ENCODE measurements at regions not wholly inside any gene's neighbourhood (a gene's known extent, or its start where the extent isn't known, plus 50 kb on each side); places are given as distances from the start of the nearest gene placed in this dataset.

- H3K4me3 ChIP-seq (ENCODE audit: low read depth in 1 of 2, low read length in 2 of 2) = no peak overlapping the region
- H3K36me3 ChIP-seq (ENCODE audit: control insufficient read depth in 2 of 2, insufficient read depth in 2 of 2, low read length in 1 of 2) = no peaks in the 10 kb centered on the region
- no peaks in the 10 kb centered on the region for H3K4me1 ChIP-seq (ENCODE audit: control insufficient read depth in 2 of 2, insufficient read depth in 2 of 2, low read length in 1 of 2)
- WGBS, 2 donors = 77 to 85% methylated on average over 1 of the region's 1 CpG
- peak overlapping the region in 1 of 2 donors; percentile 29 for H3K27ac ChIP-seq (ENCODE audit: low read depth in 2 of 2, low read length in 1 of 2)
- no peaks in the 10 kb centered on the region for H3K27me3 ChIP-seq (ENCODE audit: control insufficient read depth in 1 of 2, insufficient read depth in 2 of 2, low read length in 2 of 2)
- H3K9me3 ChIP-seq (ENCODE audit: control insufficient read depth in 2 of 2, insufficient read depth in 1 of 2, low read depth in 1 of 2, low read length in 1 of 2) = no peaks in the 10 kb centered on the region
Observed at GRCh38 chr3:152969557-152970300, 134.8 kb downstream of the P2RY1 start.

DNA sequence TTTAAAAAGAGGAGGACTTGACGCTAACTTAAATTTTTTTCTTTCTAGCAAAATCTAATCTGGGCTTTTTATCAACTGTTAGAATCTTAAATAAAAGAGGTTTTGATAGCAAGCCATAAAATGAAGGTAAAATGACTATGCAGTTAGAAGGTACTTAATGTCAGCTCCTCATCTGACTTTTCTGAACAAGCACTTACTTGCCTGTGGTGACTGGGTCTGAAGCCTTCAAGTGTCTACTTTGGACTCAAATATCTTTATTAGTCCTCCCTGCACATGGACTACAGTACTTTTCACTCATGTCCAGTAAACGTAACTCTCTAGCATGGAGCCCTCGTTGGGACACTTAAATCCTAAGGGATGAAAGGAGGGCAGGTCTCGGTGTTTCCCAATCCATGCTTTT, 135.9 kb downstream of the P2RY1 start:
- Histone ChIP-seq H3K36me3 (ENCODE audit: control insufficient read depth in 2 of 2, insufficient read depth in 2 of 2, low read length in 1 of 2) (no peaks in the 10 kb centered on the region), H3K27ac (ENCODE audit: low read depth in 2 of 2, low read length in 1 of 2) (no peak overlapping the region), H3K4me1 (ENCODE audit: control insufficient read depth in 2 of 2, insufficient read depth in 2 of 2, low read length in 1 of 2) (no peaks in the 10 kb centered on the region), H3K27me3 (ENCODE audit: control insufficient read depth in 1 of 2, insufficient read depth in 2 of 2, low read length in 2 of 2) (no peaks in the 10 kb centered on the region), H3K9me3 (ENCODE audit: control insufficient read depth in 2 of 2, insufficient read depth in 1 of 2, low read depth in 1 of 2, low read length in 1 of 2) (no peaks in the 10 kb centered on the region), H3K4me3 (ENCODE audit: low read depth in 1 of 2, low read length in 2 of 2) (no peak overlapping the region)
- 85 to 88% methylated on average over 4 of the region's 4 CpGs for WGBS, 2 donors

- no peaks in the 10 kb centered on the region for H3K9me3 ChIP-seq (ENCODE audit: control insufficient read depth in 2 of 2, insufficient read depth in 1 of 2, low read depth in 1 of 2, low read length in 1 of 2)
- no peak overlapping the region for H3K27ac ChIP-seq (ENCODE audit: low read depth in 2 of 2, low read length in 1 of 2)
- no peaks in the 10 kb centered on the region for H3K36me3 ChIP-seq (ENCODE audit: control insufficient read depth in 2 of 2, insufficient read depth in 2 of 2, low read length in 1 of 2)
- no peak overlapping the region for H3K4me3 ChIP-seq (ENCODE audit: low read depth in 1 of 2, low read length in 2 of 2)
- WGBS, 2 donors = 89 to 91% methylated on average over 4 of the region's 4 CpGs
- no peaks in the 10 kb centered on the region for H3K27me3 ChIP-seq (ENCODE audit: control insufficient read depth in 1 of 2, insufficient read depth in 2 of 2, low read length in 2 of 2)
- no peaks in the 10 kb centered on the region for H3K4me1 ChIP-seq (ENCODE audit: control insufficient read depth in 2 of 2, insufficient read depth in 2 of 2, low read length in 1 of 2)
Observed at GRCh38 chr3:152971880-152972279, 136.9 kb downstream of the P2RY1 start.

- H3K27ac ChIP-seq (ENCODE audit: low read depth in 2 of 2, low read length in 1 of 2) = no peak overlapping the region
- no peaks in the 10 kb centered on the region for H3K9me3 ChIP-seq (ENCODE audit: control insufficient read depth in 2 of 2, insufficient read depth in 1 of 2, low read depth in 1 of 2, low read length in 1 of 2)
- H3K27me3 ChIP-seq (ENCODE audit: control insufficient read depth in 1 of 2, insufficient read depth in 2 of 2, low read length in 2 of 2) = no peaks in the 10 kb centered on the region
- WGBS, 2 donors = 64 to 76% methylated on average over 1 of the region's 1 CpG
- H3K36me3 ChIP-seq (ENCODE audit: control insufficient read depth in 2 of 2, insufficient read depth in 2 of 2, low read length in 1 of 2) = no peaks in the 10 kb centered on the region
- no peak overlapping the region for H3K4me3 ChIP-seq (ENCODE audit: low read depth in 1 of 2, low read length in 2 of 2)
- no peaks in the 10 kb centered on the region for H3K4me1 ChIP-seq (ENCODE audit: control insufficient read depth in 2 of 2, insufficient read depth in 2 of 2, low read length in 1 of 2)
Observed at GRCh38 chr3:152973575-152973974, 138.6 kb downstream of the P2RY1 start.

- H3K36me3 ChIP-seq (ENCODE audit: control insufficient read depth in 2 of 2, insufficient read depth in 2 of 2, low read length in 1 of 2) = no peaks in the 10 kb centered on the region
- H3K27me3 ChIP-seq (ENCODE audit: control insufficient read depth in 1 of 2, insufficient read depth in 2 of 2, low read length in 2 of 2) = no peaks in the 10 kb centered on the region
- H3K4me1 ChIP-seq (ENCODE audit: control insufficient read depth in 2 of 2, insufficient read depth in 2 of 2, low read length in 1 of 2) = no peaks in the 10 kb centered on the region
- no peak overlapping the region for H3K27ac ChIP-seq (ENCODE audit: low read depth in 2 of 2, low read length in 1 of 2)
- no peak overlapping the region for H3K4me3 ChIP-seq (ENCODE audit: low read depth in 1 of 2, low read length in 2 of 2)
- WGBS, 2 donors = 72 to 83% methylated on average over 2 of the region's 2 CpGs
- no peaks in the 10 kb centered on the region for H3K9me3 ChIP-seq (ENCODE audit: control insufficient read depth in 2 of 2, insufficient read depth in 1 of 2, low read depth in 1 of 2, low read length in 1 of 2)
Observed at GRCh38 chr3:152976239-152976638, 141.3 kb downstream of the P2RY1 start.

DNA sequence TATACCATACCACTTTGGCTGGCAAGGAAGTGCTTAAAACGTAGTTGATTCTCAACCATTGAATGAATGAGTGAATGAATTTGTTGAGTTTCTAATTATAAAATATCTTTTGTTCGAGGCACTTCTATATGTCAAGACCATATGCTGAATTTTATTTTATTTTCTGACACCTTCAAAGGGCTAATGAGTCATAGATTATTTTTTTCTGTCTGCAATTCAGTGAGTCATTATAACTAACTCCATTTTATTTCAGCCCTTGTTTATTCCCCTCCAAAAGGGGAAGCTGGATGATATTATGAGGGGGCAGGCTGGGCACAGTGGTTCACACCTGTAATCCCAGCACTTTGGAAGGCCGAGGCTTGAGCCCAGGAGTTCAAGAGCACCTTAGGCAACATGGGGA, 142.4 kb downstream of the P2RY1 start:
- H3K27ac ChIP-seq (ENCODE audit: low read depth in 2 of 2, low read length in 1 of 2) = no peak overlapping the region
- no peak overlapping the region for H3K4me3 ChIP-seq (ENCODE audit: low read depth in 1 of 2, low read length in 2 of 2)
- H3K27me3 ChIP-seq (ENCODE audit: control insufficient read depth in 1 of 2, insufficient read depth in 2 of 2, low read length in 2 of 2) = no peaks in the 10 kb centered on the region
- no peaks in the 10 kb centered on the region for H3K9me3 ChIP-seq (ENCODE audit: control insufficient read depth in 2 of 2, insufficient read depth in 1 of 2, low read depth in 1 of 2, low read length in 1 of 2)
- H3K36me3 ChIP-seq (ENCODE audit: control insufficient read depth in 2 of 2, insufficient read depth in 2 of 2, low read length in 1 of 2) = no peaks in the 10 kb centered on the region
- WGBS, 2 donors = 48 to 54% methylated on average over 3 of the region's 3 CpGs
- no peaks in the 10 kb centered on the region for H3K4me1 ChIP-seq (ENCODE audit: control insufficient read depth in 2 of 2, insufficient read depth in 2 of 2, low read length in 1 of 2)

DNA sequence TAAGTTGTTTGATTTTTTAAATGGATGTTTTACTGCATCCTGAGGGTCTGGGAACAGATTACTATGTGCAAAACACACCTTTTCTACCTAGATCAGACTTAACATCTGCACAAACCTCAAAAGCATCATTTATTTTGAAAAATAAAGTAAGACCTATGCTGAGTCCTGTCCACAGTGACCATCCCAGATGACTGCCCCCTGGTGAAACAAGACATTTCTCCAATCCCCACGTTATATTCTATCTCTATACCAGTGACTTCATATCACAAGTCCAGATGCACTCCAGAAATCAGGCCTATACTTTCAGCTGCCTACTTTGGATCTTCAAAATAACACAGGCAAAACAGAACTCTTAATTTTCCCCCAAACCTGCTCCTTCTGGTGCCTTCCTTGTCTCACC, 143.2 kb downstream of the P2RY1 start:
- no peaks in the 10 kb centered on the region for H3K27me3 ChIP-seq (ENCODE audit: control insufficient read depth in 1 of 2, insufficient read depth in 2 of 2, low read length in 2 of 2)
- no peak overlapping the region for H3K4me3 ChIP-seq (ENCODE audit: low read depth in 1 of 2, low read length in 2 of 2)
- H3K4me1 ChIP-seq (ENCODE audit: control insufficient read depth in 2 of 2, insufficient read depth in 2 of 2, low read length in 1 of 2) = no peaks in the 10 kb centered on the region
- no peaks in the 10 kb centered on the region for H3K9me3 ChIP-seq (ENCODE audit: control insufficient read depth in 2 of 2, insufficient read depth in 1 of 2, low read depth in 1 of 2, low read length in 1 of 2)
- no peak overlapping the region for H3K27ac ChIP-seq (ENCODE audit: low read depth in 2 of 2, low read length in 1 of 2)
- 64 to 72% methylated on average over 1 of the region's 1 CpG for WGBS, 2 donors
- no peaks in the 10 kb centered on the region for H3K36me3 ChIP-seq (ENCODE audit: control insufficient read depth in 2 of 2, insufficient read depth in 2 of 2, low read length in 1 of 2)

DNA sequence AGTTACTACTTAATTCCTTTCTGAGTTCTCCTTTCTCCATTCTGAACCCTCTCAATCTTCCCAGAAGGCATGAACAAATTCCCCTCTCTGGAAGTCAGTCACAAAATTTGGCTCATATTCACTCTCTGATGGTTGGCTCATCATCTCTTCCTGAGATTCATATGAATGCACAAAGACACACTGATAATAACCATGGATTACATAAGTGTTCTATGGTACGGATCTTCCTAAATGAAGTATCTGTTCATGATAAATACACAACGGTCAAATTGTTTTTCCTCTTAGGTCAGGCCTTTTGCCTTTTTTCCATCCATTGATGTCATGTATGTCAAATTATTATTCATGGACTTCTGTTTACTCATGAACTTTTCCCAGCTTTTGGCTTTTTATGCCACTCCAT, 162.6 kb downstream of the P2RY1 start:
- H3K9me3 ChIP-seq (ENCODE audit: control insufficient read depth in 2 of 2, insufficient read depth in 1 of 2, low read depth in 1 of 2, low read length in 1 of 2) = no peaks in the 10 kb centered on the region
- H3K27me3 ChIP-seq (ENCODE audit: control insufficient read depth in 1 of 2, insufficient read depth in 2 of 2, low read length in 2 of 2) = no peaks in the 10 kb centered on the region
- no peak overlapping the region for H3K4me3 ChIP-seq (ENCODE audit: low read depth in 1 of 2, low read length in 2 of 2)
- no peaks in the 10 kb centered on the region for H3K36me3 ChIP-seq (ENCODE audit: control insufficient read depth in 2 of 2, insufficient read depth in 2 of 2, low read length in 1 of 2)
- WGBS, 2 donors = 83% methylated on average over 2 of the region's 2 CpGs
- H3K4me1 ChIP-seq (ENCODE audit: control insufficient read depth in 2 of 2, insufficient read depth in 2 of 2, low read length in 1 of 2) = no peaks in the 10 kb centered on the region
- no peak overlapping the region for H3K27ac ChIP-seq (ENCODE audit: low read depth in 2 of 2, low read length in 1 of 2)

GRCh38 chr3:152998591-152998990, 163.4 kb upstream of the RAP2B start:
- no peaks in the 10 kb centered on the region for H3K4me1 ChIP-seq (ENCODE audit: control insufficient read depth in 2 of 2, insufficient read depth in 2 of 2, low read length in 1 of 2)
- H3K27ac ChIP-seq (ENCODE audit: low read depth in 2 of 2, low read length in 1 of 2) = no peak overlapping the region
- H3K9me3 ChIP-seq (ENCODE audit: control insufficient read depth in 2 of 2, insufficient read depth in 1 of 2, low read depth in 1 of 2, low read length in 1 of 2) = no peaks in the 10 kb centered on the region
- no peaks in the 10 kb centered on the region for H3K27me3 ChIP-seq (ENCODE audit: control insufficient read depth in 1 of 2, insufficient read depth in 2 of 2, low read length in 2 of 2)
- no peak overlapping the region for H3K4me3 ChIP-seq (ENCODE audit: low read depth in 1 of 2, low read length in 2 of 2)
- no peaks in the 10 kb centered on the region for H3K36me3 ChIP-seq (ENCODE audit: control insufficient read depth in 2 of 2, insufficient read depth in 2 of 2, low read length in 1 of 2)
- WGBS, 2 donors = 64 to 73% methylated on average over 4 of the region's 4 CpGs

- Histone ChIP-seq H3K27me3 (ENCODE audit: control insufficient read depth in 1 of 2, insufficient read depth in 2 of 2, low read length in 2 of 2) (no peaks in the 10 kb centered on the region), H3K4me1 (ENCODE audit: control insufficient read depth in 2 of 2, insufficient read depth in 2 of 2, low read length in 1 of 2) (no peaks in the 10 kb centered on the region), H3K4me3 (ENCODE audit: low read depth in 1 of 2, low read length in 2 of 2) (no peak overlapping the region), H3K27ac (ENCODE audit: low read depth in 2 of 2, low read length in 1 of 2) (no peak overlapping the region), H3K9me3 (ENCODE audit: control insufficient read depth in 2 of 2, insufficient read depth in 1 of 2, low read depth in 1 of 2, low read length in 1 of 2) (no peaks in the 10 kb centered on the region), H3K36me3 (ENCODE audit: control insufficient read depth in 2 of 2, insufficient read depth in 2 of 2, low read length in 1 of 2) (no peaks in the 10 kb centered on the region)
- WGBS, 2 donors = 69 to 92% methylated on average over 2 of the region's 2 CpGs
Observed at GRCh38 chr3:153000325-153000724, 161.7 kb upstream of the RAP2B start.
